HG03442 (cell line): ENCODE measurements at regions not wholly inside any gene's neighbourhood (a gene's known extent, or its start where the extent isn't known, plus 50 kb on each side); places are given as distances from the start of the nearest gene placed in this dataset.

Experiments used
- ATAC-seq: cut with Tn5 transposase; IDR thresholded peaks from one replicate; pipeline ENCODE4 v1.9.1; 2021; ENCODE audit warnings: mild to moderate bottlenecking, moderate library complexity; ENCODE audit not compliant: unreplicated experiment

GRCh38 chr5:121704291-121704690, 147.4 kb upstream of the FTMT start:
- no peak for ATAC-seq

GRCh38 chr5:121706686-121707085, 145.0 kb upstream of the FTMT start:
- no peak for ATAC-seq

DNA sequence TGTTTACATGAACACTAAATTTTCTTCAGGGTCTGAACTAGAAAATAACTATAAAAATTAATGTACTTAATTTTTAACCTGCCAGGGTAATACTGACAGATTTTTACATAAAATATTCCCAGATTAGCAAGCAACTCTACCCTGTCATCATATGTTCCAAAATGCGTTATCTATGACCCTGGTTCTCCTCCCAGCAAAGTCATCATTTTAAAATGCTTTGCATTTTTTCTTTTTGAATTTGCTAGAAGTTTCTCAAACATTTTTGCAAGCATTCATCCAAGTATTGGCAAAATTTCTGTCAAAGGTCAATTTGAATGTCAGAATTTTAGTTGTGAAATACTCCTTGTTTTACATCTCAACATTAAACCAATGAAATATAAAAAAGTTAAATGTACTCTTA, 144.5 kb upstream of the FTMT start:
- no peak for ATAC-seq

GRCh38 chr5:121711416-121711815, 140.3 kb upstream of the FTMT start:
- ATAC-seq = no peak

GRCh38 chr5:121719255-121719654, 132.4 kb upstream of the FTMT start:
- ATAC-seq = no peak

GRCh38 chr5:121725450-121725849, 126.2 kb upstream of the FTMT start:
- no peak for ATAC-seq

DNA sequence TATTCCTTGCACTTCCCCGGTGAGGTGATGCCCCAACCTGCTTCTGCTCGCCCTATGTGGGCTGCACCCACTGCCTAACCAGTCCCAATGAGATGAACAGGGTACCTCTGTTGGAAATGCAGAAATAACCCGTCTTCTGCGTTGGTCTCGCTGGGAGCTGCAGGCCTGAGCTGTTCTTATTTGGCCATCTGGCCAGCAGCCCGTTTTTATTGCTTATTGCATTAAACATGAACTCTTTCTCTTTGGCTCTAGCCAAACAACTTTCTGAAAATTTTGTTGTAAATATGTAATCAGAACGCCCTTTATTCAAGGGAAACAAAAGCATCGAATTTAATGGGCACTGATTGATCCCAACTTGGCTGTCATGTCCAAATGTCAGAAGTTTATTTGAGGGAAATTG, 124.7 kb upstream of the FTMT start:
- ATAC-seq = no peak

DNA sequence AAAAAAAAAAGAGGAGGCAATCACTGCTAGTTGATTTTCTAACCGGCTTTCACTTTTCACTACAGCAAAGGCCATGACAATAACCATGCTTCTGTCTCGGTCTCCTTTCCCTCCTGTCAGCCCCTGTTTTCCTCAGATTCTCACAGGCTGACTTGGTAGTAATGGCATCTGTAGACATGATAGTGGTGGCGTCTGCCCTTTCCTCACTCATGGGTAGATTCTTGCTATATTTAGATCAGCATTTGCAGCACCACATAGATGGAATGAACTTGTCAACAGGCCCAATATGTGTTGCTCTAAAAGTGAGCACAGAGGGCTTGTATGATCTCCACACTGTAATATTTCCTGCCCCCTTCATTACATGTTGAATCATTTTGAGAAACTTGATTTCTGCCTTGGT, 120.3 kb upstream of the FTMT start:
- ATAC-seq = no peak

- no peak for ATAC-seq
These were observed 116.1 kb upstream of the FTMT start for GRCh38 chr5:121735618-121736017.

GRCh38 chr5:121737120-121737519, 114.6 kb upstream of the FTMT start:
- ATAC-seq = no peak

DNA sequence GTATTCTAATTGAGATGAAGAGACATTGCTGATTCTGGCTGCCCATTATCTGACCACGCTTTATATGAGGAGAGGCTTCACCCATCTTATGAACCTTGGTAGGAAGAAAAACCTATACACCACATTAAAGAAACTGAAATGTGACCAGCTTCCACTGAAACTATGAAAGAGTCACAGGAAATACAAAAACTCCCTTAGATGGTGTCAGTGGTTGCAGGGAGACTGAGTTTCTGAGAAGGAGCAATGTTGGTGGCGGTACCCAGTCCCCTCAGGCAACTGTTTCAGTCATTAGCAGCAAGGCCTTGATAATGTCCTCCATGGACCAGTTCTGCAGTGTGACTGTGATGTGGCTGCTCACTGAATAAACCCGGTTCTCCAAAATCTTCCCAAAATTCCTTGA, 110.5 kb upstream of the FTMT start:
- no peak for ATAC-seq

DNA sequence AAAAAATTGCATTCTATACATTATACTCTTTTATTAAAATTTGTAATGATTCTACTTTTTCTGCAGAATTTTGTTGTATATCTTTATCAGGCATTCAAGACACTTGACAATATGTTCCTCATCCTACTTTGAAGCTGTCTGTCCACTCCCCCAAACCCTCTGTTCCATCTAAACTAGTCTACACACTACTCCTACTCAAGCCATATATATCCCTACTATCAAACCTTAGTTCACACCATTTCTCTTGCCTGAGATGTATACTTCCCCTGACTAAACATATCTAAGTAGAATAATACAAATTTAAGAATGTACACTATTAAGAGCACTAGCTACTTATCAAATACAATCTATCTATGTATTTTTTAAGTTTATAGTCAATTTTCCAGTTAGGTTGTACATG, 107.1 kb upstream of the FTMT start:
- no peak for ATAC-seq

- ATAC-seq = no peak
These were observed 106.3 kb upstream of the FTMT start for GRCh38 chr5:121745407-121745806.

- no peak for ATAC-seq
These were observed 104.9 kb upstream of the FTMT start for GRCh38 chr5:121746763-121747162.

DNA sequence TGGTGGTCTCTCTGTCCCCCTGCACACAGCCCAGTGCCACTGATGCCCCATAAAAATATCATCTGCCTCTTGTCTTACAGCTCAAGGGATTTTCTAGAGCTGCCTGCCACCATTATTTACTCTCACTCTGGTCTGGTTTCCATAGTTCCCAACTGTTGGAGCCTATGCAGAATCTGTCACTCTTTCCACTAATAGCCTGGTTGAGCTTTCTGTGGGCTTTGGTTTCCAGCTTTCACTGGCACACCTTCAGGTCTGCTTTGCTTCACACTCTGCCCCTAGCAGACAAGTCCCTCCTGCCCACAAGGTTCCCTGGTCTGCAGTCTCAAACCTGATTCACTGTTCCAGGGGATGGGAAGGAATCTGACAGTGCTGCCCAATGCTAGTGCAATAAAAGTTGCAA, 103.0 kb upstream of the FTMT start:
- ATAC-seq = no peak

DNA sequence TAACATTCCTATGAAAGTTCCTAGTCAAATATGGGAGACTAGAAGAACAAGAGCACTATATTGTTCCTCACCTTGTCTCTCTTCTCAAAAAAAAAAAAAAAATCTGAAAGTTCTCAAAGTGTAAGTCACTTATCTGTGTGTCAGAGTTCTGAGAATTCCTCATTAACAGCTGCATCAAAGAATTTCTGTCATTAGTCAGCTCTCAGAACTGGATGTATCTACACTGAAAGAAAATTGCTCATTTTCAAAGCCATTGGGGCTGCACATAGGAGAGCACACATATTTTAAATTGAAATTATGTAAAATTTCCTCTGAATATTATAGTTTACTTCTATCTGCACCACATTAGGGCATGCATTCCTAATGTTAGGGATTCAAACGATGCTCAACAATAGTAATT, 99.5 kb upstream of the FTMT start:
- no peak for ATAC-seq

GRCh38 chr5:121755266-121755665, 96.4 kb upstream of the FTMT start:
- ATAC-seq = no peak

- ATAC-seq = no peak
These were observed 93.9 kb upstream of the FTMT start for GRCh38 chr5:121757753-121758152.

- no peak for ATAC-seq
These were observed 93.1 kb upstream of the FTMT start for GRCh38 chr5:121758615-121759014.

- no peak for ATAC-seq
These were observed 89.3 kb upstream of the FTMT start for GRCh38 chr5:121762426-121762825.

- ATAC-seq = no peak
These were observed 88.0 kb upstream of the FTMT start for GRCh38 chr5:121763665-121764064.

DNA sequence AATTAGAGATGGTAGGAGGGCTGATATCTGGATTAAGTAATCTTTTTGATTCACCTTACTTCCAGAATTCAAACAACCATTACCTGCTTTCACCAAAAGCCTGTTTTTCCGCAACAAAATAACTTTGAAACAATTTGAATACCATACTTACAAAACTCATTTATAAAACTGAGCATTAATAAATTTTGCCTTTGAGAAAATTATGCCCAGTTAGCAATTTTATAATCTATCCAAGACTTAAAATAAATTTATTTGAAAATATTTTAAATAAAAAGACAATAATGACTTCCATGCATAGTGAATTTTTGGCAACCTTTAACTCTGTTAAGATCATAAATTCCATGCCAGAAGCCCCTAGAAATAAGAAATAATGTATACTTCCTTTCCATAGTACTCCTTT, 71.3 kb upstream of the FTMT start:
- ATAC-seq = no peak

GRCh38 chr5:121783700-121784099, 68.0 kb upstream of the FTMT start:
- no peak for ATAC-seq

- no peak for ATAC-seq
These were observed 57.9 kb upstream of the FTMT start for GRCh38 chr5:121793791-121794190.
